Motor neuron (in vitro differentiated cells): ENCODE measurements at regions not wholly inside any gene's neighbourhood (a gene's known extent, or its start where the extent isn't known, plus 50 kb on each side); places are given as distances from the start of the nearest gene placed in this dataset.

ENCODE experiments used
- ATAC-seq, 8 experiments: fragments of 200-7000 bp; cut with Tn5 transposase; replicated peaks in 6 of 8; 2 replicates each; pipeline ENCODE4 v1.8.0; 2021; ENCODE audit warnings: mild to moderate bottlenecking in 8 of 8, moderate library complexity in 8 of 8
- H3K27ac ChIP-seq, 2 donors: fragments of 250-450 bp; sonication (Bioruptor Pico); 2 replicates each; pipeline ENCODE4 v1.9.0; 2021; ENCODE audit warnings: antibody characterized with exemption in 2 of 2, mild to moderate bottlenecking in 2 of 2, moderate library complexity in 1 of 2
- H3K4me1 ChIP-seq, 2 donors: fragments of 250-450 bp; sonication (Bioruptor Pico); replicated peaks in 1 of 2; 2 replicates each; pipeline ENCODE4 v1.6.1; 2021; ENCODE audit warnings: antibody characterized with exemption in 2 of 2, mild to moderate bottlenecking in 2 of 2, moderate library complexity in 1 of 2
- H3K4me3 ChIP-seq, 5 donors: fragments of 250-450 bp; sonication (Bioruptor Pico); 2 replicates each; pipeline ENCODE4 v1.9.0; 2021; ENCODE audit warnings: antibody characterized with exemption in 5 of 5, mild to moderate bottlenecking in 5 of 5, moderate library complexity in 4 of 5
- WGBS, 10 experiments: fragments of 450-650 bp; shearing (Covaris generic); methylation state at CpG; one replicate each; pipeline ENCODE4 v1.0.0; 2022; 5-methylcytosine and 5-hydroxymethylcytosine counted together
- in situ Hi-C, 9 experiments: fragments of 400-800 bp; cut with MboI; loops; one replicate each; pipeline ENCODE4 v1.15.0; 2021; ENCODE audit warnings: low sequenced_read_pairs in 9 of 9, low pct_unique_long_range_greater_than_20kb in 2 of 9; ENCODE audit not compliant: unreplicated experiment in 9 of 9

- no peak overlapping the region for H3K27ac ChIP-seq
- 67 to 100% (median 100%) methylated on average over 2 to 3 of the region's 3 CpGs; no CpG with 5 or more reads in 5 of the 10 experiments for WGBS, 10 experiments
- ATAC-seq: no peak
- no peak overlapping the region for H3K4me3 ChIP-seq
- in situ Hi-C loops: loop anchor here in 1 of 9 experiments (25.0 kb wide), 1 partner anchor 107 kb away; no protein-coding TSS in a partner anchor
- H3K4me1 ChIP-seq: no peaks in the 10 kb centered on the region
Observed at GRCh38 chr17:71905376-71906031, 215.3 kb upstream of the SOX9 start.

DNA sequence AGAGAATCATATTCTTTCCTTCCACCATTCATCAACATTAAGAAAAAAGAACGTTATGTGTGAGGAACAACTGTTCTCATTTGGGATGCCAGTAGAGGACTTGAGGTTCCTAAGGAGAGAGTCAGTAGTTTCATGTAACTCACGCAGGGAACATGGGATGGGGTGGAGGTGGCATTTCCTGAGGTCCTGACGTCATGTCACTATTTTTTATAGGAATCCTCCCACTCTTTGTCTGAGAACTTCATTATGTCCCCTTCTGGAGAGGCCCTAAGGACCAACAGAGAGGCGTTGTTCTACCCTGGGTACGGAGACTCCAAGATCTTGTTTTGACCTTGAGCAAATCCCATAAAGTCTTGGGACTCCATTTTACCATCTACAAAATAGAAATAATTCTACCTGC, 211.7 kb upstream of the SOX9 start:
- H3K4me1 ChIP-seq: no peaks in the 10 kb centered on the region
- in situ Hi-C loops: loop anchor here in 1 of 9 experiments (25.0 kb wide), 1 partner anchor 103 kb away; no protein-coding TSS in a partner anchor
- 20 to 100% (median 89%) methylated on average over 1 to 4 of the region's 5 CpGs for WGBS, 10 experiments
- H3K4me3 ChIP-seq: no peak overlapping the region
- H3K27ac ChIP-seq: no peak overlapping the region
- ATAC-seq: no peak

DNA sequence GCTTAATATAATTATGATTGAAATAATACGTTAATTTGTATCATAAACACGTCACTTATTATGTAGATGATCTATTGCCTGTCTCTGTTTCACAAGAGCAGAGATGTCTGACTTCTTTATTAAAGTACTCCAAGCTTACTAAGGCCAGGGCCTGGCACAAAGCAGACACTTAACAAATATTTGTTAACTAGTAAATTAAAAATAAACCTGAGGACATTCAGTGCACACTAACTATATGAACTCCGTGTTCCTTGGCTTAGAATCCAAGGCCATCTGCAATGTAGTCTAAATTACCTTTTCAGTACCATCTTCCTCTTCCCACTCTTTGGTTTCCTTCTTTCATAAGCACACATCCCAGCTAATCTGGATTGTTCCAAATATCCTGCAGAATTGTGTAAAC, 210.8 kb upstream of the SOX9 start:
- Histone ChIP-seq H3K4me3 (no peak overlapping the region), H3K4me1 (no peaks in the 10 kb centered on the region), H3K27ac (no peak overlapping the region)
- WGBS, 10 experiments: 8 to 94% (median 83%) methylated on average over 1 to 3 of the region's 3 CpGs; no CpG with 5 or more reads in 1 of the 10 experiments
- in situ Hi-C loops: loop anchor here in 1 of 9 experiments (25.0 kb wide), 1 partner anchor 102 kb away; no protein-coding TSS in a partner anchor
- no peak for ATAC-seq

- no peak overlapping the region for H3K27ac ChIP-seq
- H3K4me1 ChIP-seq: no peaks in the 10 kb centered on the region
- H3K4me3 ChIP-seq: no peak overlapping the region
- WGBS, 10 experiments: 33 to 100% (median 87%) methylated on average over 1 to 3 of the region's 3 CpGs; no CpG with 5 or more reads in 1 of the 10 experiments
- in situ Hi-C loops: loop anchor here in 1 of 9 experiments (25.0 kb wide), 1 partner anchor 98 kb away; no protein-coding TSS in a partner anchor
- ATAC-seq: no peak
Observed at GRCh38 chr17:71914042-71914441, 206.8 kb upstream of the SOX9 start.

GRCh38 chr17:71914812-71915211, 206.0 kb upstream of the SOX9 start:
- no peaks in the 10 kb centered on the region for H3K4me1 ChIP-seq
- no peak for ATAC-seq
- 0 to 100% (median 50%) methylated on average over 1 to 2 of the region's 2 CpGs; no CpG with 5 or more reads in 1 of the 10 experiments for WGBS, 10 experiments
- no peak overlapping the region for H3K27ac ChIP-seq
- in situ Hi-C loops: loop anchor here in 1 of 9 experiments (25.0 kb wide), 1 partner anchor 97 kb away; no protein-coding TSS in a partner anchor
- no peak overlapping the region for H3K4me3 ChIP-seq

GRCh38 chr17:71917715-71918114, 203.1 kb upstream of the SOX9 start:
- no peak overlapping the region for H3K4me3 ChIP-seq
- H3K27ac ChIP-seq: no peak overlapping the region
- in situ Hi-C loops: loop anchor here in 1 of 9 experiments (25.0 kb wide), 1 partner anchor 95 kb away; no protein-coding TSS in a partner anchor
- no peaks in the 10 kb centered on the region for H3K4me1 ChIP-seq
- ATAC-seq: no peak
- WGBS, 10 experiments: 14 to 100% (median 93%) methylated on average over 1 to 2 of the region's 2 CpGs

GRCh38 chr17:71919186-71919585, 201.6 kb upstream of the SOX9 start:
- Histone ChIP-seq H3K4me1 (no peaks in the 10 kb centered on the region), H3K27ac (no peak overlapping the region), H3K4me3 (no peak overlapping the region)
- in situ Hi-C loops: loop anchor here in 1 of 9 experiments (25.0 kb wide), 1 partner anchor 93 kb away; no protein-coding TSS in a partner anchor
- no peak for ATAC-seq
- 5 to 100% (median 78%) methylated on average over 1 to 2 of the region's 2 CpGs; no CpG with 5 or more reads in 1 of the 10 experiments for WGBS, 10 experiments

GRCh38 chr17:71919896-71920295, 200.9 kb upstream of the SOX9 start:
- no peaks in the 10 kb centered on the region for H3K4me1 ChIP-seq
- in situ Hi-C loops: loop anchor here in 1 of 9 experiments (25.0 kb wide), 1 partner anchor 92 kb away; no protein-coding TSS in a partner anchor
- WGBS, 10 experiments: 31 to 92% (median 76%) methylated on average over 3 to 7 of the region's 7 CpGs
- H3K27ac ChIP-seq: no peak overlapping the region
- no peak for ATAC-seq
- H3K4me3 ChIP-seq: no peak overlapping the region

- Histone ChIP-seq H3K4me1 (no peaks in the 10 kb centered on the region), H3K27ac (no peak overlapping the region), H3K4me3 (no peak overlapping the region)
- in situ Hi-C loops: loop anchor here in 1 of 9 experiments (25.0 kb wide), 1 partner anchor 91 kb away; no protein-coding TSS in a partner anchor
- ATAC-seq: no peak
- 50 to 100% (median 87%) methylated on average over 1 to 2 of the region's 2 CpGs; no CpG with 5 or more reads in 2 of the 10 experiments for WGBS, 10 experiments
Observed at GRCh38 chr17:71921796-71922195, 199.0 kb upstream of the SOX9 start.

DNA sequence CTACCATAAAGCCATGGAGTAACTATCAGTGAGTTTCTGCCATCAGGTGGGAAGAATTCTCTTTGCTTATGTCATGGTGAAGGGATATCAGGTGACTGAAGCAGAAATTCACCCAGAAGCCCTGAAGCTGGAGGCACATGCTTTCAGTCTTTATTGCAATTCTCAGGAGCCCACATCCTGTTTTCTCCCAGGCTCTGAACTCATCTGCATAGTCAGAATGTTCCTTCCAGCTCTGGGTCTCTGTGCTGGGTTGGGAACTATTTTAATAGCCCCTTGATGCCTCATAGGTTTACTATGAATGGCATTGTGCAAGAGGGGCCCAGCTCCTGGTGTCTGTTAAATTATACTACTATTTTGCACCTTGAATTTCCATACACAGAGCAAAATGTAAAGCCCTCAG, 198.4 kb upstream of the SOX9 start:
- in situ Hi-C loops: loop anchor here in 1 of 9 experiments (25.0 kb wide), 1 partner anchor 90 kb away; no protein-coding TSS in a partner anchor
- no peak overlapping the region for H3K27ac ChIP-seq
- H3K4me3 ChIP-seq: no peak overlapping the region
- no peaks in the 10 kb centered on the region for H3K4me1 ChIP-seq
- peak in 2 of 8 experiments; percentile 30 to 45 for ATAC-seq

DNA sequence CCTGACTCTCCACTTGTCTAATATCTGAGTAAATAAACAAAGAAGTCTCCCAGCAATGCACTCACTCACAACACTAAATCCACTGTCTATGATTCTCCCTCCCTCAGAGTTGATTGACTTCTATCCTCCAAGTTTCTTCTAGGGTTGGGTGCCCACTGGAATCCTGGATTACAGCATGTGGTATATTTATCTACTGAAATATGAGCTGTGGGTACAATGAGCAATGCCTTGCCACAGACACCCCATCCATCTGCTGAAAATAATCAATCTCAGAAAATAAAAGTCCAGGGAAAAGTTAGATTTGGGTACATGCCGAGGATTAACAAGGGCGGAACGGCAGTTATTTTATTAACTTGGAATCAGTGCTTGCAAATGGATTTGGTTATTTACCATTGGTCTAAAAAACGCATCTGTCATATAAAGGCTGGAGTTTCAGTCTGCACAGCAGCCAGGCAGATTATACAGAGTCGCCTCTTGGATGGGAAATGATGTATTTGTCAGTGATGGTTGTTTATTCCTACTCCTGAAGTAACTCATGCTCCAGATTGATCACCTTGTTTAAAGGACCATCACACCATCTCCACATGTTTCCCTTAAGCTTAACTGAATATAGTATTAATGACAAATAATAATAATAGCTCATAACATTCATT, 193.9 kb upstream of the SOX9 start:
- 5 to 90% (median 57%) methylated on average over 1 to 5 of the region's 5 CpGs; no CpG with 5 or more reads in 1 of the 10 experiments for WGBS, 10 experiments
- Histone ChIP-seq H3K4me1 (peaks cover 0 to 4% of the 10 kb centered on the region in 2 donors), H3K27ac (no peak overlapping the region), H3K4me3 (no peak overlapping the region)
- in situ Hi-C loops: no loop called here
- no peak for ATAC-seq

GRCh38 chr17:71933306-71933705, 187.5 kb upstream of the SOX9 start:
- no peak for ATAC-seq
- H3K4me3 ChIP-seq: no peak overlapping the region
- 28 to 100% (median 79%) methylated on average over 1 to 3 of the region's 3 CpGs; no CpG with 5 or more reads in 1 of the 10 experiments for WGBS, 10 experiments
- H3K27ac ChIP-seq: no peak overlapping the region
- in situ Hi-C loops: no loop called here
- H3K4me1 ChIP-seq: peaks cover 4 to 9% of the 10 kb centered on the region in 2 donors

DNA sequence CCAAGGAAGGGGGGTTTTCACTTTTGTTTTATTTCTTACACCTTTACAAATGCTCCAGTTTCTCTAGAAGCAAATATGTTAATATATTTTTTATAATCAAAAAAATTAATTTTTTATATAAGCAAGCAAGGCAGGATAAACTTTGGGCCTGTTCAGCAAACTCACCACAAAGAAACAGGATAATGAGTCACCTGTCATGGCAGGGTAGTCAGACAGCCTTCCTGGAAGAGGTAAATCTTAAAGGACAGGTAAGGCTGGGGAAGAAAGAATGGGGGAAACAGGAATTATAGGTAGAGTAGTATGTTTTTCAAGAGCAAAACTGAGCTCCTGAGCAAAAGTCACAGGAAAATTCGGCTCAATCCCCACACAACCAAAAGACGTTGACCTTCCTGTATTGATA, 186.3 kb upstream of the SOX9 start:
- no peak overlapping the region for H3K27ac ChIP-seq
- no peak for ATAC-seq
- in situ Hi-C loops: no loop called here
- 14 to 92% (median 78%) methylated on average over 1 to 2 of the region's 2 CpGs; no CpG with 5 or more reads in 2 of the 10 experiments for WGBS, 10 experiments
- peaks cover 4 to 9% of the 10 kb centered on the region in 2 donors for H3K4me1 ChIP-seq
- H3K4me3 ChIP-seq: no peak overlapping the region
